Renal cortical epithelial cell (primary cell): ENCODE measurements at regions not wholly inside any gene's neighbourhood (a gene's known extent, or its start where the extent isn't known, plus 50 kb on each side); places are given as distances from the start of the nearest gene placed in this dataset.
"Not testable (repeated sequence)": the region's sequence is repeated elsewhere in the genome, so short reads cannot be mapped to it uniquely, and the experiment has no call there.

ENCODE experiments used
- DNase-seq: peaks from one replicate; pipeline ENCODE4 v3.0.0-alpha.2; 2011; ENCODE audit warnings: low read depth

GRCh38 chr10:33657154-33657908 lies 322.9 kb upstream of the NRP1 start:
- DNase-seq = peak; percentile 56

GRCh38 chr10:33655921-33656320 lies 321.5 kb upstream of the NRP1 start:
- DNase-seq = no peak

- no peak for DNase-seq
These were observed 320.8 kb upstream of the NRP1 start for GRCh38 chr10:33655165-33655815.

- peak; percentile 41 for DNase-seq
These were observed 319.3 kb upstream of the NRP1 start for GRCh38 chr10:33653584-33654367.

GRCh38 chr10:33652870-33653269 lies 318.4 kb upstream of the NRP1 start:
- DNase-seq = no peak

- not testable (repeated sequence) for DNase-seq
These were observed 315.7 kb upstream of the NRP1 start for GRCh38 chr10:33650131-33650530.

- peak; percentile 81 for DNase-seq
These were observed 308.6 kb upstream of the NRP1 start for GRCh38 chr10:33643042-33643441.

GRCh38 chr10:33638891-33639290 lies 304.4 kb upstream of the NRP1 start:
- peak; percentile 63 for DNase-seq

GRCh38 chr10:33638374-33638773 lies 303.9 kb upstream of the NRP1 start:
- DNase-seq = no peak

- DNase-seq = no peak
These were observed 301.6 kb upstream of the NRP1 start for GRCh38 chr10:33635967-33636515.

- no peak for DNase-seq
These were observed 298.0 kb upstream of the NRP1 start for GRCh38 chr10:33632432-33632831.

- no peak for DNase-seq
These were observed 297.5 kb upstream of the NRP1 start for GRCh38 chr10:33631991-33632390.

- no peak for DNase-seq
These were observed 296.3 kb upstream of the NRP1 start for GRCh38 chr10:33630761-33631160.

GRCh38 chr10:33627611-33628010 lies 293.1 kb upstream of the NRP1 start:
- DNase-seq = no peak

GRCh38 chr10:33626798-33627466 lies 292.5 kb upstream of the NRP1 start:
- no peak for DNase-seq

- DNase-seq = no peak
These were observed 289.2 kb upstream of the NRP1 start for GRCh38 chr10:33623669-33624068.

- DNase-seq = no peak
These were observed 286.6 kb upstream of the NRP1 start for GRCh38 chr10:33621101-33621500.

GRCh38 chr10:33618196-33618595 lies 283.7 kb upstream of the NRP1 start:
- no peak for DNase-seq

GRCh38 chr10:33617381-33618080 lies 283.1 kb upstream of the NRP1 start:
- no peak for DNase-seq

- peak; percentile 2 for DNase-seq
These were observed 282.5 kb upstream of the NRP1 start for GRCh38 chr10:33616956-33617355.

- DNase-seq = peak; percentile 82
These were observed 278.1 kb upstream of the NRP1 start for GRCh38 chr10:33612551-33612950.
